ENCODE measurements at regions not wholly inside any gene's neighbourhood (a gene's known extent, or its start where the extent isn't known, plus 50 kb on each side); places are given as distances from the start of the nearest gene placed in this dataset.

DNA sequence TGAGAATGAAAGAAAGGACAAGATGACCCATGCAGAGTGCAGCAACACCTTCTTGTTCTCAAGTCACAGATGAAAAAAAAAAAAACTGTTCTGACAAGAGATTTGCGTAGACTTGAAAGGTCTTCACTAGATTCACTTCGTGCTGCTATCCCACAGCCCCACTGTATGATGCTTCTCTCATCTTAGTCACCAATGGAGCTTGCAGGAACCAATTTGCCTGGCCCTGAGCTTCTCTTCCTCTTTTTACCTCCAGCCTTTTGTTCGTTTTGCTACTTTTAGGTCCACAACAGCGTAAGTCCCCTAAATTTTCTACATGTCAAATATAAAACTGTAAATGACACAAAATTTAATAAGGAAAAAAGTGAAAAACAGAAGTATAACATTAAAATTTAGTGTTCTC lies 107.9 kb upstream of the NAP1L1 start:
- H3K4me1 ChIP-seq (ENCODE audit: low read length) = no peaks in the 10 kb centered on the region
- H3K9me3 ChIP-seq (ENCODE audit: low read length) = no peaks in the 10 kb centered on the region
- H3K9ac ChIP-seq (ENCODE audit: low read length) = no peak overlapping the region
- no peaks in the 10 kb centered on the region for H4K20me1 ChIP-seq (ENCODE audit: insufficient read depth, low read depth, low read length)
- H3K9me2 ChIP-seq (replicated peaks; ENCODE audit: insufficient read depth, low read length) = no peaks in the 10 kb centered on the region
- no peaks in the 10 kb centered on the region for H3K79me2 ChIP-seq (ENCODE audit: low read length)
- H3K27ac ChIP-seq (ENCODE audit: low read length) = no peak overlapping the region
- H3K27me3 ChIP-seq (ENCODE audit: low read length) = no peaks in the 10 kb centered on the region
- H3K36me3 ChIP-seq (ENCODE audit: insufficient read depth, low read length) = no peaks in the 10 kb centered on the region
- no peak for DNase-seq
- no peak overlapping the region for H2AFZ ChIP-seq (ENCODE audit: low read length)
- no peak overlapping the region for H3K4me3 ChIP-seq (ENCODE audit: low read length)
- no peak overlapping the region for H3K4me2 ChIP-seq (ENCODE audit: low read depth, low read length, poor library complexity, severe bottlenecking)

DNA sequence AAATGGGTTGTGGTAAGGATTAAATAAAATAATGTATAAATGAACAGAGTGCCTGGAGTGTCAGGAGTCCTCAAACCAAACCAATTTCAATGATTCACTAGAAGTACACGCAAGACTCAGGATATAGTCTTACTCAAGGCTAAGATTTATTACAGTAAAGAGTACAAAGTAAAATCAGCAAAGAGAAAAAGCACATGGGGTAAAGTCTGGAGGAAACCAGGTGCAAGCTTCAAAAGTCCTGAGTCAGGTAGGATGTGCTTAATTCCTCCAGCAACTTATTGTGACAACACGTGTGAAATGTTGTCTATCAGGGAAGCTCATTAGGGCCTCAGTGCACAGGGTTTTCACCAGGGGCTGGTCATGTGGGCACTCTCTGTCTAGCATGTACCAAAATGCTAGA lies 105.8 kb upstream of the NAP1L1 start:
- Histone ChIP-seq H4K20me1 (ENCODE audit: insufficient read depth, low read depth, low read length) (no peaks in the 10 kb centered on the region), H3K27me3 (ENCODE audit: low read length) (no peaks in the 10 kb centered on the region), H3K79me2 (ENCODE audit: low read length) (no peaks in the 10 kb centered on the region), H3K9me2 (replicated peaks; ENCODE audit: insufficient read depth, low read length) (no peaks in the 10 kb centered on the region), H3K4me1 (ENCODE audit: low read length) (no peaks in the 10 kb centered on the region), H3K27ac (ENCODE audit: low read length) (no peak overlapping the region), H3K9me3 (ENCODE audit: low read length) (no peaks in the 10 kb centered on the region), H2AFZ (ENCODE audit: low read length) (no peak overlapping the region), H3K36me3 (ENCODE audit: insufficient read depth, low read length) (no peaks in the 10 kb centered on the region), H3K9ac (ENCODE audit: low read length) (no peak overlapping the region), H3K4me2 (ENCODE audit: low read depth, low read length, poor library complexity, severe bottlenecking) (no peak overlapping the region), H3K4me3 (ENCODE audit: low read length) (no peak overlapping the region)
- no peak for DNase-seq

GRCh38 chr12:76189851-76190250 lies 105.4 kb upstream of the NAP1L1 start:
- H3K4me2 ChIP-seq (ENCODE audit: low read depth, low read length, poor library complexity, severe bottlenecking) = no peak overlapping the region
- H3K4me1 ChIP-seq (ENCODE audit: low read length) = no peaks in the 10 kb centered on the region
- DNase-seq = no peak
- no peaks in the 10 kb centered on the region for H3K9me2 ChIP-seq (replicated peaks; ENCODE audit: insufficient read depth, low read length)
- no peaks in the 10 kb centered on the region for H3K79me2 ChIP-seq (ENCODE audit: low read length)
- H2AFZ ChIP-seq (ENCODE audit: low read length) = no peak overlapping the region
- H3K27me3 ChIP-seq (ENCODE audit: low read length) = no peaks in the 10 kb centered on the region
- H4K20me1 ChIP-seq (ENCODE audit: insufficient read depth, low read depth, low read length) = no peaks in the 10 kb centered on the region
- no peak overlapping the region for H3K9ac ChIP-seq (ENCODE audit: low read length)
- H3K9me3 ChIP-seq (ENCODE audit: low read length) = no peaks in the 10 kb centered on the region
- no peak overlapping the region for H3K4me3 ChIP-seq (ENCODE audit: low read length)
- H3K36me3 ChIP-seq (ENCODE audit: insufficient read depth, low read length) = no peaks in the 10 kb centered on the region
- no peak overlapping the region for H3K27ac ChIP-seq (ENCODE audit: low read length)

DNA sequence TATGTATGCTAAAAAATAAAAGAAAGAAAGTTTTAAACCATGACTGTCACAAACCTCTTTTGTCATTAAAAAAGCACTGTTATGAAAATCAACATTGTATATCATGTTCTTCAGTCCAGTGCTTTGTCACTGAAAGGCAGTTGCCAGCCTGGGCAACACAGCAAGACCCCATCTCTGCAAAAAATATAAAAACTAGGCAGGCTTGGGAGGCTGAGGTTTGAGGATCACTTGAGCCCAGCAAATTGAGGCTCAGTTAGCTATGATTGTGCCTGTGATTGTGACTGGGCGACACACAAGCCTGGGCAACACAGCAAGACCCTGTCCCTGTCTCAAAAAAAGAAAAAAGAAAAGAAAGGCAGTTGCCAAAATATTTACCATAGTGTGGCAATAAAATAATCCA lies 102.7 kb upstream of the NAP1L1 start:
- Histone ChIP-seq H3K4me2 (ENCODE audit: low read depth, low read length, poor library complexity, severe bottlenecking) (no peak overlapping the region), H3K27me3 (ENCODE audit: low read length) (no peaks in the 10 kb centered on the region), H3K79me2 (ENCODE audit: low read length) (no peaks in the 10 kb centered on the region), H3K9me2 (replicated peaks; ENCODE audit: insufficient read depth, low read length) (no peaks in the 10 kb centered on the region), H3K9ac (ENCODE audit: low read length) (no peak overlapping the region), H3K27ac (ENCODE audit: low read length) (no peak overlapping the region), H4K20me1 (ENCODE audit: insufficient read depth, low read depth, low read length) (no peaks in the 10 kb centered on the region), H3K4me1 (ENCODE audit: low read length) (peaks cover 5% of the 10 kb centered on the region), H3K36me3 (ENCODE audit: insufficient read depth, low read length) (no peaks in the 10 kb centered on the region), H2AFZ (ENCODE audit: low read length) (no peak overlapping the region), H3K4me3 (ENCODE audit: low read length) (no peak overlapping the region), H3K9me3 (ENCODE audit: low read length) (no peaks in the 10 kb centered on the region)
- DNase-seq = no peak

DNA sequence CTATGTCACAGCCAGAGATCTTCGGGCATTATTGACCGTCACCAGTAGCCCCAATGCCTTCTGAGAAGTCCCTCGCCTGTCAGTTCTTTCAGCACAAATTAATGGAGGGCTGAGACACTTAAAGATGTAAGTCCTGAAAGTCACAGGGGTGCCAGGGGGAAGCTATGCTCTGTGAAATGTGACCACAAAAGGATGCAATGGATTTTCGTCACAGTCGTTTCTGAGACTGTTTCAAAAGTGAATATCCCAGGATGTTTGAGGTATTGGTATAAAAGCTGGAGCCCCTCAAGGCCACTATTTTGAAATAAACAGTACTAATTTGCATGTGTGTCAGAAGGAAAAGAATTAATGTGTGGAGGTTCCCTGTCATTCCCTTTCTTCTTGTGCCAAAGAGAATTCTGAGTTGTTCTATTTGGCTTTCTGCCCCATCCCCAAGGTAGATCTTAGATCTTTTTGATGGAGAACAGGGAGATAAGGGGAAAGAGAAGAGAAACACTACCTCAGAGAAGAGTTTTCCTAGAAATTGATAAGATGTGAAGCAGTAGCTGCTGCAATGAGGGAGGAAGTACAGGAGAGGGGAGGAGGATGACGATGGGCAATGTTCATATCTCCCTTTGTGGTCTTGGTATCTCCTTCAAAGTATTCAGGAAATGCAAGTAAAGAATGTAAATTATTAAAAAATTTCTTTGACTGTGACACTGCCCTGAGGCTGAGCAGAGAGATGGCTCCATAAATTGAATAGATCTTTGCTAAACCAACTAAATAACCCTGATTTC lies 101.8 kb upstream of the NAP1L1 start:
- Histone ChIP-seq H2AFZ (ENCODE audit: low read length) (no peak overlapping the region), H4K20me1 (ENCODE audit: insufficient read depth, low read depth, low read length) (no peaks in the 10 kb centered on the region), H3K9ac (ENCODE audit: low read length) (no peak overlapping the region), H3K27me3 (ENCODE audit: low read length) (no peaks in the 10 kb centered on the region), H3K4me3 (ENCODE audit: low read length) (no peak overlapping the region), H3K9me2 (replicated peaks; ENCODE audit: insufficient read depth, low read length) (no peaks in the 10 kb centered on the region), H3K9me3 (ENCODE audit: low read length) (no peaks in the 10 kb centered on the region), H3K4me2 (ENCODE audit: low read depth, low read length, poor library complexity, severe bottlenecking) (no peak overlapping the region), H3K36me3 (ENCODE audit: insufficient read depth, low read length) (no peaks in the 10 kb centered on the region), H3K79me2 (ENCODE audit: low read length) (no peaks in the 10 kb centered on the region), H3K27ac (ENCODE audit: low read length) (no peak overlapping the region), H3K4me1 (ENCODE audit: low read length) (peaks cover 5% of the 10 kb centered on the region)
- no peak for DNase-seq

DNA sequence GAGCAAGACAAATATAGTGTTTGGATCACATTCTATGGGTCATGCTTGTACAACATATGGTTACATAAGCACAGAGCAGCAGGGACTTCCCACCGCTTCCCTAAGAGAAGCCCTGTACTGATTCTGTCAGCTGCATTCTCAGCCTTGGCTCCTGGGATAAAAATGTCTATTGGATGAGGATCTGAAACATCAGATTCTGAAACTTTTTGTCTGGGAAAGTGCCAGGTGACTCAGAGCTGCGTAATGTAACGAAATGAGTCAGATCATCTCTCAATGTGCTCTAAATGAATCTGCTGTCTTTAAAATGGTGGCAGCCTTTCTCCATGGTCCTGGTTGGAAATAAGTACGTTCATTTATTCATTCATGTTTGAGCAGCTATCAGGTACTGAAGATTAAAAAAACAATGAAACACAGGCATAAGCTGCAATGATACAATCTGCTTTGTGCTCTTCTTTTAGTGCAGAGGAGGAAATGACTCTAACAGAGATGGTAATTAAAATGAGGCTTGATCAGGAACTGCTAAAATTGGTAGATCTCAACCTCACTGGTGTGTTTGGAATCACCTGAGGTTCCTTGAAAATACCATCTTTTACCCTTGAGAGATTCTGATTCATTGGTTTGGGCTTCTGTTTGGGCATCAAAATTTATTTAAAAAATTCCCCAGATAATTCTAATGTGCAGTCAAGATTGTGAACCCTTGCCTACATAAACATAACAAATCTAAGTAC lies 99.1 kb upstream of the NAP1L1 start:
- H3K27ac ChIP-seq (ENCODE audit: low read length) = no peak overlapping the region
- no peak overlapping the region for H3K4me2 ChIP-seq (ENCODE audit: low read depth, low read length, poor library complexity, severe bottlenecking)

GRCh38 chr12:76180401-76181277 lies 96.2 kb upstream of the NAP1L1 start:
- Histone ChIP-seq H3K9me2 (replicated peaks; ENCODE audit: insufficient read depth, low read length) (no peaks in the 10 kb centered on the region), H3K4me2 (ENCODE audit: low read depth, low read length, poor library complexity, severe bottlenecking) (no peak overlapping the region), H3K27me3 (ENCODE audit: low read length) (no peaks in the 10 kb centered on the region), H3K36me3 (ENCODE audit: insufficient read depth, low read length) (no peaks in the 10 kb centered on the region), H4K20me1 (ENCODE audit: insufficient read depth, low read depth, low read length) (no peaks in the 10 kb centered on the region), H3K27ac (ENCODE audit: low read length) (no peak overlapping the region), H3K79me2 (ENCODE audit: low read length) (no peaks in the 10 kb centered on the region), H3K9ac (ENCODE audit: low read length) (no peak overlapping the region), H2AFZ (ENCODE audit: low read length) (no peak overlapping the region), H3K9me3 (ENCODE audit: low read length) (no peaks in the 10 kb centered on the region), H3K4me3 (ENCODE audit: low read length) (no peak overlapping the region), H3K4me1 (ENCODE audit: low read length) (peaks cover 5% of the 10 kb centered on the region)
- DNase-seq = no peak

More for the DNA sequence above, 99.1 kb upstream of the NAP1L1 start:
- no peak for DNase-seq
- no peaks in the 10 kb centered on the region for H3K27me3 ChIP-seq (ENCODE audit: low read length)
- no peaks in the 10 kb centered on the region for H3K36me3 ChIP-seq (ENCODE audit: insufficient read depth, low read length)
- H4K20me1 ChIP-seq (ENCODE audit: insufficient read depth, low read depth, low read length) = no peaks in the 10 kb centered on the region
- H3K9me3 ChIP-seq (ENCODE audit: low read length) = no peaks in the 10 kb centered on the region
- no peaks in the 10 kb centered on the region for H3K9me2 ChIP-seq (replicated peaks; ENCODE audit: insufficient read depth, low read length)
- no peaks in the 10 kb centered on the region for H3K79me2 ChIP-seq (ENCODE audit: low read length)
- H3K9ac ChIP-seq (ENCODE audit: low read length) = no peak overlapping the region
- peaks cover 5% of the 10 kb centered on the region for H3K4me1 ChIP-seq (ENCODE audit: low read length)
- H2AFZ ChIP-seq (ENCODE audit: low read length) = 0 out of 2 replicates have a peak overlapping the region, but pooled peaks have one; percentile 7
- H3K4me3 ChIP-seq (ENCODE audit: low read length) = no peak overlapping the region

DNA sequence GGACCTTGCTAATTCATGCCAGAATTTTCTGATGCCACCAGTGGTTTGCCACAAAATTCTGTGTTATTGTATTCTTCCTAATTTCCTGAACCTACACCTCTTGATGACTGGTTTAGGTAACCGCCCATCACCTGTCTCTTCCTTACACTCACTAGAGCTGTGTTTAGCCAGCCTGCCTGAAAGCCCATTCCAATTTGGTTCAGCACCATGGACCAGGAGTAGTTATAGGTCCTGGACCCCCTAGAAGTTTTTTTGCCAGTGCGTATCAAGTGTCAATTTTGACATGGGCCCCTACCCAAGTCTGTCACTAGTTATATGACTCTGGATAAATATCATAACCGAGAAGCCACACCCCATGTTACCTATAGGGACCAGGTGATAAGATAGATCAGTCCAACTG lies 94.0 kb upstream of the NAP1L1 start:
- Histone ChIP-seq H3K4me3 (ENCODE audit: low read length) (no peak overlapping the region), H3K9me3 (ENCODE audit: low read length) (no peaks in the 10 kb centered on the region), H4K20me1 (ENCODE audit: insufficient read depth, low read depth, low read length) (no peaks in the 10 kb centered on the region), H3K4me1 (ENCODE audit: low read length) (peaks cover 7% of the 10 kb centered on the region), H3K36me3 (ENCODE audit: insufficient read depth, low read length) (no peaks in the 10 kb centered on the region), H2AFZ (ENCODE audit: low read length) (no peak overlapping the region), H3K27me3 (ENCODE audit: low read length) (no peaks in the 10 kb centered on the region), H3K4me2 (ENCODE audit: low read depth, low read length, poor library complexity, severe bottlenecking) (no peak overlapping the region), H3K27ac (ENCODE audit: low read length) (no peak overlapping the region), H3K9ac (ENCODE audit: low read length) (no peak overlapping the region), H3K9me2 (replicated peaks; ENCODE audit: insufficient read depth, low read length) (no peaks in the 10 kb centered on the region), H3K79me2 (ENCODE audit: low read length) (no peaks in the 10 kb centered on the region)
- DNase-seq = no peak

Measured in Karpas-422 (cell line).